Activated effector memory CD4-positive, alpha-beta T cell treated with anti-CD3 and anti-CD28 coated beads, Interleukin-2, amount 50 U/mL, for 16 hours (primary cell): ENCODE measurements at regions not wholly inside any gene's neighbourhood (a gene's known extent, or its start where the extent isn't known, plus 50 kb on each side); places are given as distances from the start of the nearest gene placed in this dataset.

Experiments
- DNase-seq: peaks from one replicate; pipeline ENCODE4 v3.0.0-alpha.2; 2020

- DNase-seq, result no peak
These were observed 173.0 kb downstream of the FOXL1 start for GRCh38 chr16:86751076-86752030.

- DNase-seq, result no peak
These were observed 174.3 kb downstream of the FOXL1 start for GRCh38 chr16:86752582-86753175.

- no peak for DNase-seq
These were observed 175.1 kb downstream of the FOXL1 start for GRCh38 chr16:86753399-86753798.

- no peak for DNase-seq
These were observed 177.2 kb downstream of the FOXL1 start for GRCh38 chr16:86755571-86756006.

GRCh38 chr16:86756882-86757703, 178.7 kb downstream of the FOXL1 start:
- DNase-seq, result no peak

- DNase-seq, result no peak
These were observed 179.3 kb downstream of the FOXL1 start for GRCh38 chr16:86757704-86758040.

- DNase-seq, result no peak
These were observed 180.6 kb downstream of the FOXL1 start for GRCh38 chr16:86758932-86759331.

- DNase-seq, result peak; percentile 80
These were observed 183.0 kb downstream of the FOXL1 start for GRCh38 chr16:86761111-86762031.

- DNase-seq, result no peak
These were observed 183.7 kb downstream of the FOXL1 start for GRCh38 chr16:86762095-86762494.

- DNase-seq, result no peak
These were observed 185.5 kb downstream of the FOXL1 start for GRCh38 chr16:86763819-86764218.

GRCh38 chr16:86764551-86764950, 186.2 kb downstream of the FOXL1 start:
- DNase-seq, result no peak

GRCh38 chr16:86765389-86766026, 187.2 kb downstream of the FOXL1 start:
- DNase-seq, result no peak

GRCh38 chr16:86766700-86767099, 188.4 kb downstream of the FOXL1 start:
- DNase-seq, result no peak

GRCh38 chr16:86768228-86768791, 190.0 kb downstream of the FOXL1 start:
- DNase-seq, result no peak

GRCh38 chr16:86768999-86769398, 190.7 kb downstream of the FOXL1 start:
- no peak for DNase-seq

- no peak for DNase-seq
These were observed 193.4 kb downstream of the FOXL1 start for GRCh38 chr16:86771506-86772460.

GRCh38 chr16:86772671-86773353, 194.5 kb downstream of the FOXL1 start:
- DNase-seq, result no peak

GRCh38 chr16:86773354-86773715, 195.0 kb downstream of the FOXL1 start:
- no peak for DNase-seq

- DNase-seq, result no peak
These were observed 196.6 kb downstream of the FOXL1 start for GRCh38 chr16:86774931-86775330.

GRCh38 chr16:86775511-86775921, 197.2 kb downstream of the FOXL1 start:
- no peak for DNase-seq
